NT2/D1 (cell line): ENCODE measurements at regions not wholly inside any gene's neighbourhood (a gene's known extent, or its start where the extent isn't known, plus 50 kb on each side); places are given as distances from the start of the nearest gene placed in this dataset.
"Not testable (repeated sequence)": the region's sequence is repeated elsewhere in the genome, so short reads cannot be mapped to it uniquely, and the experiment has no call there.

ENCODE experiments used
- DNase-seq: peaks from one replicate; pipeline ENCODE4 v3.0.0-alpha.2; 2011; ENCODE audit warnings: low read depth, low spot score
- H3K27me3 ChIP-seq: 2 replicates; pipeline ENCODE4 v1.6.0; 2011; ENCODE audit warnings: mild to moderate bottlenecking; ENCODE audit not compliant: insufficient read length, insufficient read depth
- H3K36me3 ChIP-seq: 2 replicates; pipeline ENCODE4 v1.6.1; 2011; ENCODE audit warnings: mild to moderate bottlenecking, low read length, mixed read lengths; ENCODE audit not compliant: insufficient read depth, insufficient read length
- H3K4me1 ChIP-seq: 2 replicates; pipeline ENCODE4 v1.5.1; 2011; ENCODE audit not compliant: insufficient read depth, insufficient read length
- H3K4me3 ChIP-seq: 2 replicates; pipeline ENCODE4 v1.5.1; 2011; ENCODE audit warnings: low read depth; ENCODE audit not compliant: insufficient read length
- H3K9ac ChIP-seq: 2 replicates; pipeline ENCODE4 v1.6.0; 2011; ENCODE audit warnings: low read depth; ENCODE audit not compliant: insufficient read length
- H3K9me3 ChIP-seq: 2 replicates; pipeline ENCODE4 v1.5.1; 2011; ENCODE audit warnings: mild to moderate bottlenecking, low read length; ENCODE audit not compliant: insufficient read depth
- SUZ12 ChIP-seq: IDR thresholded peaks from 2 replicates; pipeline ENCODE4 v1.6.1; 2011; ENCODE audit not compliant: insufficient read length, insufficient read depth; ENCODE audit errors: extremely low read depth
- YY1 ChIP-seq: IDR thresholded peaks from 2 replicates; pipeline ENCODE4 v1.6.1; 2011; ENCODE audit not compliant: insufficient read length, insufficient read depth
- ZNF274 ChIP-seq: IDR thresholded peaks from 2 replicates; pipeline ENCODE4 v1.6.1; 2011; ENCODE audit warnings: mild to moderate bottlenecking, low read depth, low read length

GRCh38 chr6:21935142-21935541, 341.6 kb downstream of the SOX4 start:
- no peak for TF ChIP-seq YY1
- no peak for TF ChIP-seq ZNF274
- no peak for TF ChIP-seq SUZ12
- Histone ChIP-seq H3K9me3 (no peaks in the 10 kb centered on the region), H3K9ac (no peak overlapping the region), H3K4me1 (no peaks in the 10 kb centered on the region), H3K27me3 (no peaks in the 10 kb centered on the region), H3K36me3 (no peaks in the 10 kb centered on the region), H3K4me3 (no peak overlapping the region)
- DNase-seq = no peak

GRCh38 chr6:21935561-21936028, 342.0 kb downstream of the SOX4 start:
- DNase-seq = peak; percentile 44
- Histone ChIP-seq H3K9ac (no peak overlapping the region), H3K27me3 (no peaks in the 10 kb centered on the region), H3K4me1 (no peaks in the 10 kb centered on the region), H3K4me3 (no peak overlapping the region), H3K9me3 (no peaks in the 10 kb centered on the region), H3K36me3 (no peaks in the 10 kb centered on the region)
- TF ChIP-seq SUZ12 (no peak), ZNF274 (no peak), YY1 (no peak)

GRCh38 chr6:21937466-21937865, 343.9 kb downstream of the SOX4 start:
- Histone ChIP-seq H3K9ac (no peak overlapping the region), H3K4me3 (no peak overlapping the region), H3K36me3 (no peaks in the 10 kb centered on the region), H3K9me3 (no peaks in the 10 kb centered on the region), H3K27me3 (no peaks in the 10 kb centered on the region), H3K4me1 (no peaks in the 10 kb centered on the region)
- no peak for DNase-seq
- TF ChIP-seq ZNF274 = no peak
- no peak for TF ChIP-seq SUZ12
- no peak for TF ChIP-seq YY1

GRCh38 chr6:21939066-21939465, 345.5 kb downstream of the SOX4 start:
- H3K4me3 ChIP-seq, DNase-seq, H3K36me3 ChIP-seq: not testable (repeated sequence)

GRCh38 chr6:21941926-21942325, 348.4 kb downstream of the SOX4 start:
- Histone ChIP-seq H3K9me3 (no peaks in the 10 kb centered on the region), H3K9ac (no peak overlapping the region), H3K36me3 (no peaks in the 10 kb centered on the region), H3K27me3 (no peaks in the 10 kb centered on the region), H3K4me1 (no peaks in the 10 kb centered on the region), H3K4me3 (no peak overlapping the region)
- no peak for TF ChIP-seq YY1
- no peak for DNase-seq

More at GRCh38 chr6:21939066-21939465, 345.5 kb downstream of the SOX4 start:
- not testable (repeated sequence) for H3K4me1 ChIP-seq, H3K9ac ChIP-seq, H3K9me3 ChIP-seq, H3K27me3 ChIP-seq

- DNase-seq = no peak
- Histone ChIP-seq H3K36me3 (no peaks in the 10 kb centered on the region), H3K9ac (no peak overlapping the region), H3K4me1 (no peaks in the 10 kb centered on the region), H3K4me3 (no peak overlapping the region), H3K27me3 (no peaks in the 10 kb centered on the region), H3K9me3 (no peaks in the 10 kb centered on the region)
- TF ChIP-seq YY1 = no peak
Measured at GRCh38 chr6:21942897-21943296, 349.3 kb downstream of the SOX4 start.

- Histone ChIP-seq H3K9ac (no peak overlapping the region), H3K27me3 (no peaks in the 10 kb centered on the region), H3K4me1 (no peaks in the 10 kb centered on the region), H3K4me3 (no peak overlapping the region), H3K36me3 (no peaks in the 10 kb centered on the region), H3K9me3 (no peaks in the 10 kb centered on the region)
- no peak for DNase-seq
- TF ChIP-seq SUZ12 (no peak), YY1 (no peak), ZNF274 (no peak)
Measured at GRCh38 chr6:21946298-21946783, 350.5 kb downstream of the PRL start.

GRCh38 chr6:21947227-21947626, 349.6 kb downstream of the PRL start:
- H3K9me3 ChIP-seq, H3K36me3 ChIP-seq, H3K4me1 ChIP-seq, DNase-seq, H3K27me3 ChIP-seq, H3K9ac ChIP-seq, H3K4me3 ChIP-seq: not testable (repeated sequence)
